Pancreas (tissue), 10 donors: ENCODE measurements at regions not wholly inside any gene's neighbourhood (a gene's known extent, or its start where the extent isn't known, plus 50 kb on each side); places are given as distances from the start of the nearest gene placed in this dataset.
"Not testable (repeated sequence)": the region's sequence is repeated elsewhere in the genome, so short reads cannot be mapped to it uniquely, and the experiment has no call there.

Experiments used
- ATAC-seq, 4 donors: fragments of 200-7000 bp; cut with Tn5 transposase; one replicate each; pipeline versions ENCODE4 v1.8.0 to v1.9.1; 2020; ENCODE audit warnings: mild to moderate bottlenecking in 4 of 4, moderate library complexity in 4 of 4
- DNase-seq, 6 donors: peaks; one replicate each; pipeline ENCODE4 v3.0.0-alpha.2; 2020
- FAIRE-seq: peaks from 2 replicates; lab custom pipeline; 2012; peaks lifted over from hg19 to GRCh38; lab: Jason Lieb, UNC
- H3K27ac ChIP-seq, 4 donors: fragments of 200-600 bp; sonication (generic); 1 replicate in 3 of 4; 2 replicates in 1 of 4; pipeline versions ENCODE4 v1.5.0 to v1.8.0; 2020
- H3K27me3 ChIP-seq, 4 donors: fragments of 200-600 bp; one replicate each; pipeline ENCODE4 v1.8.0; 2021
- H3K36me3 ChIP-seq, 3 donors: fragments of 200-600 bp; sonication (generic) in 1 of 3; one replicate each; pipeline versions ENCODE4 v1.5.0 to v1.8.0; 2020 to 2021
- H3K4me1 ChIP-seq, 3 donors: fragments of 200-600 bp; one replicate each; pipeline ENCODE4 v1.8.0; 2021
- H3K4me3 ChIP-seq, 4 donors: fragments of 200-600 bp; sonication (generic) in 2 of 4; one replicate each; pipeline versions ENCODE4 v1.5.0 to v1.8.0; 2020 to 2021
- H3K9me3 ChIP-seq, 4 donors: fragments of 200-600 bp; one replicate each; pipeline ENCODE4 v1.8.0; 2021
- WGBS, 2 donors: extraction: QIAGEN DNeasy Blood & Tissue Kit; methylation state at CpG; one replicate each; pipeline ENCODE4 v1.1.7; 2013; 5-methylcytosine and 5-hydroxymethylcytosine counted together
- intact Hi-C, 3 donors: fragments of 100-400 bp; cut with DNase I; formaldehyde crosslinking; loops; one replicate each; pipeline versions ENCODE4 v1.11.1 to v1.14.2; 2022
- TF ChIP-seq, protein P1 (sequence below), 4 donors: fragments of 200-600 bp; sonication (generic) in 3 of 4; IDR thresholded peaks; one replicate each; pipeline versions ENCODE4 v1.5.0 to v1.8.0; 2021; ENCODE audit warnings: antibody characterized with exemption in 4 of 4
- donor health status: healthy with polysubstance abuse.
- donor health status: DM: no; HTN: no; CAD: no; lungs with moderate emphysema.
- donor health status: DM: no; HTN: no; CAD: no.
- donor health status: control.
- donor health status: control.
- donor health status: Bipolar disorder and iron deficiency.
- donor health status: DM: yes; HTN: yes; CAD: no.
- donor health status: DM: no; HTN: no; CAD: no.
- donor health status: DM: no; HTN: no; CAD: no.
- donor health status: DM: yes; HTN: yes; CAD: no.

DNA sequence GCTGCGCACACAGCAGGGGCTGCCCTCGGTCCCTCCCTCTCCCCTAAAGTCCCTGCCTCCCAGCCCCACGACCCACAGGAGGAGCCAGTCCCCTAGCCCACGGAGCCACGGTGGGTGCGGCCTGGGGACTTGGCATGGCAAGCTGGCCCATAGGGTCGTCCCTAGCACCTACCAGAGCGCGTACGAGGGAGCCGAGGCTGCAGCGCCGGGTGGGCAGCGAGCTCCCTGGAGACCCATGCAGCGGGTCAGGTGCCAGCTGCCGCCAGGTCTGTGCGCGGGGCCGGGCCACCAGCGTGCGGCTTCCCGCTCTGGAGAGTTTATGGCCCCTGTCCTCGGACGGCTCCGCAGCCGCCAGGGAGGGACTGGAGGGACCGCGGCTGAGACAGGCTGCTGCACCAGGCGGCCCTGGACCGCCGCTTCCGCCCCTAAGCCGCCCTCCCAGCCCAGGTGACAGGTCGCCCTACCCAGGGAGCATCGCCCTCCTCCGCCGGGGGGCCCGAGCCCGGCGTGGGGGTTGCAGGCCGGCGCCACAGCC, 273.6 kb downstream of the CCDC74A start:
- 28 to 29% methylated on average over 42 of the region's 42 CpGs for WGBS, 2 donors
- no peaks in the 10 kb centered on the region for H3K9me3 ChIP-seq
- H3K36me3 ChIP-seq = no peaks in the 10 kb centered on the region
- TF ChIP-seq, protein P1, sequence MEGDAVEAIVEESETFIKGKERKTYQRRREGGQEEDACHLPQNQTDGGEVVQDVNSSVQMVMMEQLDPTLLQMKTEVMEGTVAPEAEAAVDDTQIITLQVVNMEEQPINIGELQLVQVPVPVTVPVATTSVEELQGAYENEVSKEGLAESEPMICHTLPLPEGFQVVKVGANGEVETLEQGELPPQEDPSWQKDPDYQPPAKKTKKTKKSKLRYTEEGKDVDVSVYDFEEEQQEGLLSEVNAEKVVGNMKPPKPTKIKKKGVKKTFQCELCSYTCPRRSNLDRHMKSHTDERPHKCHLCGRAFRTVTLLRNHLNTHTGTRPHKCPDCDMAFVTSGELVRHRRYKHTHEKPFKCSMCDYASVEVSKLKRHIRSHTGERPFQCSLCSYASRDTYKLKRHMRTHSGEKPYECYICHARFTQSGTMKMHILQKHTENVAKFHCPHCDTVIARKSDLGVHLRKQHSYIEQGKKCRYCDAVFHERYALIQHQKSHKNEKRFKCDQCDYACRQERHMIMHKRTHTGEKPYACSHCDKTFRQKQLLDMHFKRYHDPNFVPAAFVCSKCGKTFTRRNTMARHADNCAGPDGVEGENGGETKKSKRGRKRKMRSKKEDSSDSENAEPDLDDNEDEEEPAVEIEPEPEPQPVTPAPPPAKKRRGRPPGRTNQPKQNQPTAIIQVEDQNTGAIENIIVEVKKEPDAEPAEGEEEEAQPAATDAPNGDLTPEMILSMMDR (IDR thresholded peaks at IDR 0.05) = no peak
- peak in 3 of 4 donors; percentile 4 to 47 (median 28) for ATAC-seq
- no peaks in the 10 kb centered on the region for H3K4me1 ChIP-seq
- no peaks in the 10 kb centered on the region for H3K27me3 ChIP-seq
- peak overlapping the region in 3 of 4 donors; percentile 26 to 47 (median 39) for H3K4me3 ChIP-seq
- DNase-seq = peak in 5 of 6 donors; percentile 9 to 83 (median 57)
- FAIRE-seq = no peak
- peak overlapping the region in 3 of 4 donors; percentile 8 to 88 (median 38) for H3K27ac ChIP-seq
- intact Hi-C loops = no loop called here

DNA sequence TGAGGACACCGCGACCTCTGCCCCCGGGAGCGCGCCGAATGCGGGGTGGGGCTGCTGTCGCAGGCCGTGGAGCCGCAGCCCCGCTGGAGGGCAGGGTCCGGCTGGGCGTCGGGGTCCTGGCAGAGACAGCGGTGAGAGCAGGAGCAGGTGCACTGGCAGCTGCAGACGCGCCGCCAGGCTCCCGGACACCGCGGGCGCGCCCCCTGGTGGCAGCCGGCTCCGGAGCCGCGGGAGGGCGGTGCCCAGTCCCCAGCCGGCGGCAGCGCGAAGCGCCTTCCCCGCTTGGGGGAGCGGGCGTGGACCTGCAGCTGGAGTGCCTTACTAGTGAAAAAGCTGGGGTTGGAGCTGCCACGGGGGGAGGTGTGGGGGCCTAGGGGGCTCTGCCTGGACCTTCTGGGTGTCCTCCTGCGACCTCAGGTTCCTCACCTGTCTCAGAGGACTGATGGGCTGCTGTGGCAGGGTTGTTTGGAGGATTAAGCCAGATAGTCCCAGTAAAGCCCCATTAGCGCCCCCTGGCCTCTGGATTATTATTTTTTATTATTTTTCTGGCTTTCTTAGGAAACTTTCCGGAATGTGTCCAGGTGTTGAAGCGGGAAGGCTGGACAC, 274.2 kb downstream of the CCDC74A start:
- intact Hi-C loops, H3K9me3 ChIP-seq, H3K4me1 ChIP-seq, H3K27me3 ChIP-seq, H3K36me3 ChIP-seq, FAIRE-seq: not testable (repeated sequence)
- Histone ChIP-seq H3K27ac (peak overlapping the region; percentile 45 to 88 (median 70)), H3K4me3 (peak overlapping the region; percentile 26 to 47 (median 33))
- DNase-seq (peak; percentile 78 to 95 (median 92)), ATAC-seq (peak; percentile 88 to 95 (median 92))
- TF ChIP-seq, protein P1 (IDR thresholded peaks at IDR 0.05) = peak; percentile 74 to 92 (median 82)
- 0 to 1% methylated on average over 28 to 41 of the region's 41 CpGs for WGBS, 2 donors

DNA sequence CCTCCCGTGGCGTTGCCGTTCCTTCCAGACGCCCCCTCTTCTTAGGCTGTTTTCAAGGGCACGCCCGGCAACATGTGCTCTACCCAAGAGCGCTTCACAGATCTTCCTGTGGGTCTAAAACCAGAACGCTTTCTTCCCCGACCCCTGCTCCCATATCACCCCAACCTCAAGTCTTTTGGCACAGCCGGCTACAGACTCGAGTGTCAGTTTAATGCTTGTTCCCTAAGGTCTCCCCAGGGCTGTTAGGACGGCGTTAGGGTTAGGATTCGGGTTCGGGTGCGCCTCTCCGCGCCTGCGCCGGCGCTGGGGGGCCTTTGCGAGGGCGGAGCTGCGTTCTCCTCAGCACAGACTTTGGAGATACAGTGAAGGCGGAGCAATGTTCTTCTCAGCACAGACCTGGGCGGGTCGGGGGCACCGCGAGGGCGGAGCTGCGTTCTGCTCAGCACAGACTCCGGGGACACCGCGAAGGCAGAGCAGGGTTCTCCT, 274.7 kb downstream of the CCDC74A start:
- Histone ChIP-seq H3K4me3 (peak overlapping the region; percentile 27 to 47 (median 38)), H3K27ac (peak overlapping the region; percentile 45 to 88 (median 70))
- H3K27me3 ChIP-seq, H3K9me3 ChIP-seq, H3K4me1 ChIP-seq, intact Hi-C loops, FAIRE-seq, H3K36me3 ChIP-seq: not testable (repeated sequence)
- ATAC-seq = peak; percentile 86 to 98 (median 94)
- DNase-seq = peak; percentile 64 to 85 (median 74)
- 3 to 6% methylated on average over 33 to 34 of the region's 34 CpGs for WGBS, 2 donors

DNA sequence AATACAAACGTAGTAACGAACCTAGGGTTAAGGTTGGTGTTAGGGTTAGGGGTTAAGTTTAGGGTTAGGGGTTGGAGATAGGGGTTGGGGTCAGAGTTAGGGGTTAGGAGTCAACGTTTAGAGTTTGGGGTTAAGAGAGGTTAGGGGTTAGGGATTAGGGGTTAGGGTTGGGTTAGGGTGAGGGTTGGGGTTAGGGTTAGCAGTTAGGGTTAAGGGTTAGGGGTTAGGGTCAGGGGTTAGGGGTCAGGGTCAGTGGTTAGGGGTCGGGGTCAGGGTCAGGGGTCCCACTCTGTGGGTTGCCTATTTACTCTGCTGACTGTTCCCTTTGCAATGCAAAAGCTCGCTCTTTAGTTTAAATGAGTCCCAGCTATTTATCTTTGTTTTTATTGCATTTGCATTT, 275.5 kb downstream of the CCDC74A start:
- H3K4me1 ChIP-seq, H3K27me3 ChIP-seq, DNase-seq, intact Hi-C loops, H3K27ac ChIP-seq, ATAC-seq, H3K36me3 ChIP-seq, FAIRE-seq, H3K9me3 ChIP-seq, H3K4me3 ChIP-seq: not testable (repeated sequence)
- 54 to 58% methylated on average over 5 of the region's 5 CpGs for WGBS, 2 donors

DNA sequence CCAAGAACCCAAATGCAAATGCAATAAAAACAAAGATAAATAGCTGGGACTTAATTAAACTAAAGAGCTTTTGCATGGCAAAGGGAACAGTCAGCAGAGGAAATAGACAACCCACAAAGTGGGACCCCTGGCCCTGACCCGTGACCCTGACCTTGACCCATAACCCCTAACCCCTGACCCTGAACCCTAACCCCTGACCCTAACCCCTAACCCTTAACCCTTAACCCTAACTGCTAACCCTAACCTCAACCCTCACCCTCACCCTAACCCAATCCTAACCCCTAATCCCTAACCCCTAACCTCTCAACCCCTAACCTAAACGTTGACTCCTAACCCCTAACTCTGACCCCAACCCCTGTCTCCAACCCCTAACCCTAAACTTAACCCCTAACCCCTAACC, 284.9 kb downstream of the CCDC74A start:
- ATAC-seq, FAIRE-seq, H3K36me3 ChIP-seq, H3K27ac ChIP-seq, H3K27me3 ChIP-seq, H3K9me3 ChIP-seq, intact Hi-C loops, H3K4me3 ChIP-seq, DNase-seq, H3K4me1 ChIP-seq: not testable (repeated sequence)
- WGBS, 2 donors = 30 to 38% methylated on average over 2 of the region's 2 CpGs

DNA sequence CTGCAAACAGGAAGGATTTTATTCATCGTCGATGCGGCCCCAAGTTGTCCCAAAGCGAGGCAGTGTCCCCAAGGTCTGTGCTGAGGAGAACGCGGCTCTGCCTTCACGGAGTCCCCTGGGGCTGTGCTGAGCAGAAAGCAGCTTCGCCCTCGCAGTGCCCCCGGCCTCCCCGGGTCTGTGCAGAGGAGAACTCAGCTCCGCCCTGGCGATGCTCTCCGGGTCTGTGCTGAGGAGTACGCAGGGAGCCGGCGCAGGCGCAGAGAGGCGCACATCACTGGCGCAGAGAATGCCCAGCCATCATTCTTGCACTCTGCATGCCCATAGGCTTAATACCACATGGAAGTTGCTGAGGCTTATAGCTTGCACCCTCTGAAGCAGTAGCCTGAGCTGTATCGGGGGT, 285.7 kb downstream of the CCDC74A start:
- H3K36me3 ChIP-seq, H3K27ac ChIP-seq, H3K4me1 ChIP-seq, H3K4me3 ChIP-seq, FAIRE-seq, ATAC-seq, H3K27me3 ChIP-seq, intact Hi-C loops, H3K9me3 ChIP-seq: not testable (repeated sequence)
- WGBS, 2 donors = 92 to 95% methylated on average over 21 of the region's 21 CpGs
- peak in 1 of 6 donors; percentile 58 for DNase-seq

DNA sequence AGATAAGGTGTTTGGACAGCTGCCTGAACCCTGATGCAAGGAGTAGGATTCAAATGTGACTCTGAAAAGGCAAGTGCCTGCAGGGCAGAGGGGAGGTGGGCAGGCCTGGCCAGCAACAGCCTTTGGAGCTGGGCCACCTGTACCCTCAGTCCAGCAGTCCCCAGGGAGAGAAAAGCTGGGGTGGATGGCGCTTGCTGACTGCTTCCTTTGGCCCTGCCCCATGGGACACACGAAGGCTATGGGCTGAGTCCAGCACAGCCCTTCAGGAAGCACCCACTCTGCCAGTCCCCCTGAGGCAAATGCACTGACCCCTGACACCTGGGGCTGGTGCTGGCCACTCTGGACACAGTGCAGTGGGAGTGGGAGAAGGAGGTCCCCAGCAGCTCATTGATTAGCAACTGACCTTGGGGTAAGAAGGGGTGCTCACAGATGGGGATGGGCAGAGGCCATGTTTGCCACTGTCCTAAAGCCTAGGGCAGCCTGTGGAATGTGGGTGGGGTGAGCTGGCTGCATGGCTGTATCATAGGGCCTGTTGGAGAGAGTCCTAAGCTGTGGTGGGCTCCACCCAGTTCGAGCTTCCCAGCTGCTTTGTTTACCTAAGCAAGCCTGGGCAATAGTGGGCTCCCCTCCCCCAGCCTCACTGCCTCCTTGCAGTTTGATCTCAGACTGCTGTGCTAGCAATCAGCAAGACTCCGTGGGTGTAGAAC, 290.7 kb downstream of the CCDC74A start:
- H3K9me3 ChIP-seq, FAIRE-seq, H3K4me3 ChIP-seq, H3K27ac ChIP-seq, DNase-seq, intact Hi-C loops, H3K4me1 ChIP-seq, H3K27me3 ChIP-seq, H3K36me3 ChIP-seq, ATAC-seq: not testable (repeated sequence)
- 60 to 78% methylated on average over 4 of the region's 4 CpGs for WGBS, 2 donors
